Hepatocyte (in vitro differentiated cells): ENCODE measurements at regions not wholly inside any gene's neighbourhood (a gene's known extent, or its start where the extent isn't known, plus 50 kb on each side); places are given as distances from the start of the nearest gene placed in this dataset.

Source experiments
- EZH2 ChIP-seq: fragments of 200-600 bp; sonication (generic); IDR thresholded peaks from 2 replicates; pipeline ENCODE4 v1.6.1; 2016; ENCODE audit warnings: antibody characterized with exemption, mild to moderate bottlenecking, borderline replicate concordance
- EZH2phosphoT487 ChIP-seq: fragments of 200-600 bp; sonication (generic); IDR thresholded peaks from one replicate; pipeline ENCODE4 v1.6.1; 2018; ENCODE audit warnings: antibody characterized with exemption, mild to moderate bottlenecking, low read depth, moderate library complexity; ENCODE audit not compliant: unreplicated experiment, severe bottlenecking
- TF ChIP-seq, protein P1 (sequence below): fragments of 200-600 bp; sonication (generic); IDR thresholded peaks from 2 replicates; pipeline ENCODE4 v1.5.1; 2016; ENCODE audit warnings: antibody characterized with exemption, mild to moderate bottlenecking; ENCODE audit not compliant: poor library complexity

DNA sequence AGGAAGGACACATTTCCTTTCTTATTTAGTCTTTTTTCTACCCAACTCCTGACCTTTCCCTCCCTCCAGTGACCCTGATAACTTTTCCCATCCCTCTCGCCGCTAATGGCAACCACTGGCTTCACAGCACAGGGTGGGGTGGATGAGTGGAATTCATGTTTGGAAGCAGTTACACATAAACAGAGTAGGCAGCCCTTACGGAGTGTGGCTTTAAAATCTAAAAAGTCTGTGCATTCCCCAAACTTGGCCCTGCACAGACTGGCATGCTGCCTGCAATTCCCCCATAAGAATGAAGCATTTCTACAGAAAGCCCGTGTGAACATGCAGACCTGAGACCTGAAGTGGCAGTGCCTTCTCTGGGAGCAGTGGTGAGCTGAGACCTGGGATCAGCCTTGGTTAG, 196.7 kb upstream of the ADRA1D start:
- TF ChIP-seq, protein P1, sequence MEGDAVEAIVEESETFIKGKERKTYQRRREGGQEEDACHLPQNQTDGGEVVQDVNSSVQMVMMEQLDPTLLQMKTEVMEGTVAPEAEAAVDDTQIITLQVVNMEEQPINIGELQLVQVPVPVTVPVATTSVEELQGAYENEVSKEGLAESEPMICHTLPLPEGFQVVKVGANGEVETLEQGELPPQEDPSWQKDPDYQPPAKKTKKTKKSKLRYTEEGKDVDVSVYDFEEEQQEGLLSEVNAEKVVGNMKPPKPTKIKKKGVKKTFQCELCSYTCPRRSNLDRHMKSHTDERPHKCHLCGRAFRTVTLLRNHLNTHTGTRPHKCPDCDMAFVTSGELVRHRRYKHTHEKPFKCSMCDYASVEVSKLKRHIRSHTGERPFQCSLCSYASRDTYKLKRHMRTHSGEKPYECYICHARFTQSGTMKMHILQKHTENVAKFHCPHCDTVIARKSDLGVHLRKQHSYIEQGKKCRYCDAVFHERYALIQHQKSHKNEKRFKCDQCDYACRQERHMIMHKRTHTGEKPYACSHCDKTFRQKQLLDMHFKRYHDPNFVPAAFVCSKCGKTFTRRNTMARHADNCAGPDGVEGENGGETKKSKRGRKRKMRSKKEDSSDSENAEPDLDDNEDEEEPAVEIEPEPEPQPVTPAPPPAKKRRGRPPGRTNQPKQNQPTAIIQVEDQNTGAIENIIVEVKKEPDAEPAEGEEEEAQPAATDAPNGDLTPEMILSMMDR = no peak
- TF ChIP-seq EZH2 (no peak), EZH2phosphoT487 (no peak)
